Gastrocnemius medialis (tissue), 4 donors: ENCODE measurements at regions not wholly inside any gene's neighbourhood (a gene's known extent, or its start where the extent isn't known, plus 50 kb on each side); places are given as distances from the start of the nearest gene placed in this dataset.

Source experiments
- ATAC-seq, 2 donors: fragments of 150-250 bp; one replicate each; pipeline ENCODE4 v1.9.1; 2016
- DNase-seq, 2 donors: peaks; one replicate each; pipeline ENCODE4 v3.0.0-alpha.2; 2019
- H3K27ac ChIP-seq, 4 donors: fragments of 200-600 bp; sonication (generic); 1 replicate in 1 of 4; 2 replicates in 3 of 4; pipeline ENCODE4 v1.5.1; 2016 to 2018; ENCODE audit warnings: mild to moderate bottlenecking in 2 of 4, moderate library complexity in 1 of 4
- H3K27me3 ChIP-seq, 3 donors: fragments of 200-600 bp; sonication (generic) in 2 of 3; 1 replicate in 1 of 3; 2 replicates in 2 of 3; pipeline versions ENCODE4 v1.5.1 to v1.6.0; 2016 to 2019; ENCODE audit warnings: mild to moderate bottlenecking in 1 of 3, moderate library complexity in 1 of 3
- H3K36me3 ChIP-seq, 2 donors: fragments of 200-600 bp; sonication (generic) in 1 of 2; one replicate each; pipeline ENCODE4 v1.5.1; 2017 to 2018
- H3K4me1 ChIP-seq, 2 donors: fragments of 200-600 bp; sonication (generic) in 1 of 2; one replicate each; pipeline ENCODE4 v1.5.1; 2016 to 2017; ENCODE audit warnings: mild to moderate bottlenecking in 2 of 2
- H3K4me3 ChIP-seq, 4 donors: fragments of 200-600 bp; sonication (generic) in 3 of 4; 1 replicate in 1 of 4; 2 replicates in 3 of 4; pipeline ENCODE4 v1.5.1; 2016 to 2019; ENCODE audit warnings: mild to moderate bottlenecking in 2 of 4
- H3K9me3 ChIP-seq, 3 donors: fragments of 200-600 bp; sonication (generic) in 2 of 3; 1 replicate in 1 of 3; 2 replicates in 2 of 3; pipeline ENCODE4 v1.5.1; 2016 to 2019
- POLR2A ChIP-seq, 2 donors: fragments of 450-650 bp; IDR thresholded peaks; one replicate each; pipeline ENCODE4 v1.6.1; 2017; ENCODE audit warnings: antibody characterized with exemption in 2 of 2, mild to moderate bottlenecking in 2 of 2, moderate library complexity in 2 of 2
- in situ Hi-C, 4 donors: fragments of 200-750 bp; cut with MboI; loops; one replicate each; pipeline versions ENCODE4 v1.15.0 to v1.8.0; 2017; ENCODE audit warnings: low sequenced_read_pairs in 4 of 4
- intact Hi-C: fragments of 100-400 bp; cut with DNase I; formaldehyde crosslinking; loops from one replicate; pipeline ENCODE4 v1.15.1; 2023; ENCODE audit warnings: low total_unique reads
- TF ChIP-seq, protein P1 (sequence below), 5 experiments: fragments of 450-650 bp in 3 of 5; fragments of 200-600 bp in 2 of 5; sonication (generic) in 2 of 5; IDR thresholded peaks in 4 of 5; conservative IDR thresholded peaks in 1 of 5; 1 replicate in 4 of 5; 2 replicates in 1 of 5; pipeline ENCODE4 v1.5.1; 2016 to 2019; ENCODE audit warnings: antibody characterized with exemption in 5 of 5, mild to moderate bottlenecking in 3 of 5, moderate library complexity in 3 of 5

- in situ Hi-C loops (loop anchor here in 2 of 4 donors (10.0 to 25.0 kb wide), 2 partner anchors 504 to 511 kb away; no protein-coding TSS in a partner anchor), intact Hi-C loops (no loop called here)
- Histone ChIP-seq H3K4me1 (peaks cover 25 to 26% of the 10 kb centered on the region in 2 donors), H3K36me3 (no peaks in the 10 kb centered on the region), H3K27me3 (no peaks in the 10 kb centered on the region), H3K9me3 (no peaks in the 10 kb centered on the region), H3K27ac (peak overlapping the region in 2 of 4 donors; percentile 12 to 80), H3K4me3 (no peak overlapping the region)
- TF ChIP-seq, protein P1, sequence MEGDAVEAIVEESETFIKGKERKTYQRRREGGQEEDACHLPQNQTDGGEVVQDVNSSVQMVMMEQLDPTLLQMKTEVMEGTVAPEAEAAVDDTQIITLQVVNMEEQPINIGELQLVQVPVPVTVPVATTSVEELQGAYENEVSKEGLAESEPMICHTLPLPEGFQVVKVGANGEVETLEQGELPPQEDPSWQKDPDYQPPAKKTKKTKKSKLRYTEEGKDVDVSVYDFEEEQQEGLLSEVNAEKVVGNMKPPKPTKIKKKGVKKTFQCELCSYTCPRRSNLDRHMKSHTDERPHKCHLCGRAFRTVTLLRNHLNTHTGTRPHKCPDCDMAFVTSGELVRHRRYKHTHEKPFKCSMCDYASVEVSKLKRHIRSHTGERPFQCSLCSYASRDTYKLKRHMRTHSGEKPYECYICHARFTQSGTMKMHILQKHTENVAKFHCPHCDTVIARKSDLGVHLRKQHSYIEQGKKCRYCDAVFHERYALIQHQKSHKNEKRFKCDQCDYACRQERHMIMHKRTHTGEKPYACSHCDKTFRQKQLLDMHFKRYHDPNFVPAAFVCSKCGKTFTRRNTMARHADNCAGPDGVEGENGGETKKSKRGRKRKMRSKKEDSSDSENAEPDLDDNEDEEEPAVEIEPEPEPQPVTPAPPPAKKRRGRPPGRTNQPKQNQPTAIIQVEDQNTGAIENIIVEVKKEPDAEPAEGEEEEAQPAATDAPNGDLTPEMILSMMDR (IDR thresholded peaks at IDR 0.05 in 4 of 5, conservative IDR thresholded peaks at IDR 0.05 in 1 of 5): no peak
- TF ChIP-seq POLR2A (IDR thresholded peaks at IDR 0.05): no peak
- ATAC-seq (no peak), DNase-seq (no peak)
Observed at GRCh38 chr12:67433385-67434175, 164.4 kb downstream of the CAND1 start.

- DNase-seq (no peak), ATAC-seq (peak; percentile 81)
- intact Hi-C loops (no loop called here), in situ Hi-C loops (loop anchor here in 2 of 4 donors (5.0 to 25.0 kb wide), 3 partner anchors 78 to 510 kb away; no protein-coding TSS in a partner anchor)
- TF ChIP-seq, protein P1 (IDR thresholded peaks at IDR 0.05 in 4 of 5, conservative IDR thresholded peaks at IDR 0.05 in 1 of 5): no peak
- peak in 1 of 2 donors; percentile 53 for TF ChIP-seq POLR2A (IDR thresholded peaks at IDR 0.05)
- H3K4me3 ChIP-seq: no peak overlapping the region
- peaks cover 25 to 26% of the 10 kb centered on the region in 2 donors for H3K4me1 ChIP-seq
- peak overlapping the region; percentile 34 to 80 (median 60) for H3K27ac ChIP-seq
- H3K27me3 ChIP-seq: no peaks in the 10 kb centered on the region
- H3K9me3 ChIP-seq: no peaks in the 10 kb centered on the region
- no peaks in the 10 kb centered on the region for H3K36me3 ChIP-seq
Observed at GRCh38 chr12:67434671-67435370, 165.7 kb downstream of the CAND1 start.

- Histone ChIP-seq H3K4me1 (peaks cover 16 to 20% of the 10 kb centered on the region in 2 donors), H3K36me3 (no peaks in the 10 kb centered on the region), H3K9me3 (no peaks in the 10 kb centered on the region), H3K27ac (peak overlapping the region in 1 of 4 donors; percentile 80), H3K4me3 (no peak overlapping the region), H3K27me3 (no peaks in the 10 kb centered on the region)
- TF ChIP-seq, protein P1 (IDR thresholded peaks at IDR 0.05 in 4 of 5, conservative IDR thresholded peaks at IDR 0.05 in 1 of 5): no peak
- no peak for TF ChIP-seq POLR2A (IDR thresholded peaks at IDR 0.05)
- ATAC-seq (no peak), DNase-seq (no peak)
- intact Hi-C loops: no loop called here
- in situ Hi-C loops: loop anchor here in 2 of 4 donors (5.0 to 25.0 kb wide), 3 partner anchors 79 to 509 kb away; no protein-coding TSS in a partner anchor
Observed at GRCh38 chr12:67436230-67436629, 167.1 kb downstream of the CAND1 start.

- Histone ChIP-seq H3K36me3 (no peaks in the 10 kb centered on the region), H3K4me3 (no peak overlapping the region), H3K9me3 (no peaks in the 10 kb centered on the region), H3K27me3 (no peaks in the 10 kb centered on the region), H3K27ac (no peak overlapping the region), H3K4me1 (peaks cover 13 to 20% of the 10 kb centered on the region in 2 donors)
- DNase-seq (no peak), ATAC-seq (no peak)
- TF ChIP-seq, protein P1 (IDR thresholded peaks at IDR 0.05 in 4 of 5, conservative IDR thresholded peaks at IDR 0.05 in 1 of 5): no peak
- no peak for TF ChIP-seq POLR2A (IDR thresholded peaks at IDR 0.05)
- intact Hi-C loops (no loop called here), in situ Hi-C loops (loop anchor here in 2 of 4 donors (5.0 to 25.0 kb wide), 3 partner anchors 80 to 508 kb away; no protein-coding TSS in a partner anchor)
Observed at GRCh38 chr12:67437011-67437410, 167.9 kb downstream of the CAND1 start.
